GM13977 (cell line): ENCODE measurements at regions not wholly inside any gene's neighbourhood (a gene's known extent, or its start where the extent isn't known, plus 50 kb on each side); places are given as distances from the start of the nearest gene placed in this dataset.

Source experiments
- DNase-seq: peaks from one replicate; pipeline ENCODE4 v3.0.0; 2012; ENCODE audit warnings: low spot score
- in situ Hi-C: fragments of 300-500 bp; cut with MboI; formaldehyde crosslinking; loops from one replicate; pipeline ENCODE4 v1.12.0; 2022; ENCODE audit warnings: low sequenced_read_pairs, low pct_unique_long_range_greater_than_20kb, mixed read lengths, inconsistent platforms; ENCODE audit not compliant: unreplicated experiment
- TF ChIP-seq, protein P1 (sequence below): IDR thresholded peaks from 2 replicates; pipeline ENCODE4 v1.5.1; 2012; ENCODE audit warnings: mild to moderate bottlenecking, control low read depth; ENCODE audit not compliant: insufficient read depth; ENCODE audit errors: extremely low read depth, missing control alignments

DNA sequence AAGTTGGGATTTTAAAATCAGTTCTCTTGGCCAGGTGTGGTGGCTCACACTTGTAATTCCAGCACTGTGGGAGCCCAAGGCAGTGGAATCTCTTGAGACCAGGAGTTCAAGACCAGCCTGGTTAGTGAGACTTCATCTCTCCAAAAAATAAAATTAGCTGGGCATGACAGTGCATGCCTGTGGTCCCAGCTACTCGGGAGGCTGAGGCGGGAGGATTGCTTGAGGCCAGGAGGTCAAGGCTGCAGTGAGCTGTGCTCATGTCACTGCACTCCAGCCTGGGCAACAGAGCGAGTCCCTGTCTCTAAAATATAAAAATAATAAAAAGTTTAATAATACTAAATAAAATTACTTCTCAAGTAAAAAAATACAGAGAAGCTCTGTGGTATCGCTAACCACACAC is 77.5 kb downstream of the FOXA2 start:
- TF ChIP-seq, protein P1, sequence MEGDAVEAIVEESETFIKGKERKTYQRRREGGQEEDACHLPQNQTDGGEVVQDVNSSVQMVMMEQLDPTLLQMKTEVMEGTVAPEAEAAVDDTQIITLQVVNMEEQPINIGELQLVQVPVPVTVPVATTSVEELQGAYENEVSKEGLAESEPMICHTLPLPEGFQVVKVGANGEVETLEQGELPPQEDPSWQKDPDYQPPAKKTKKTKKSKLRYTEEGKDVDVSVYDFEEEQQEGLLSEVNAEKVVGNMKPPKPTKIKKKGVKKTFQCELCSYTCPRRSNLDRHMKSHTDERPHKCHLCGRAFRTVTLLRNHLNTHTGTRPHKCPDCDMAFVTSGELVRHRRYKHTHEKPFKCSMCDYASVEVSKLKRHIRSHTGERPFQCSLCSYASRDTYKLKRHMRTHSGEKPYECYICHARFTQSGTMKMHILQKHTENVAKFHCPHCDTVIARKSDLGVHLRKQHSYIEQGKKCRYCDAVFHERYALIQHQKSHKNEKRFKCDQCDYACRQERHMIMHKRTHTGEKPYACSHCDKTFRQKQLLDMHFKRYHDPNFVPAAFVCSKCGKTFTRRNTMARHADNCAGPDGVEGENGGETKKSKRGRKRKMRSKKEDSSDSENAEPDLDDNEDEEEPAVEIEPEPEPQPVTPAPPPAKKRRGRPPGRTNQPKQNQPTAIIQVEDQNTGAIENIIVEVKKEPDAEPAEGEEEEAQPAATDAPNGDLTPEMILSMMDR = no peak
- no peak for DNase-seq
- in situ Hi-C loops = no loop called here

DNA sequence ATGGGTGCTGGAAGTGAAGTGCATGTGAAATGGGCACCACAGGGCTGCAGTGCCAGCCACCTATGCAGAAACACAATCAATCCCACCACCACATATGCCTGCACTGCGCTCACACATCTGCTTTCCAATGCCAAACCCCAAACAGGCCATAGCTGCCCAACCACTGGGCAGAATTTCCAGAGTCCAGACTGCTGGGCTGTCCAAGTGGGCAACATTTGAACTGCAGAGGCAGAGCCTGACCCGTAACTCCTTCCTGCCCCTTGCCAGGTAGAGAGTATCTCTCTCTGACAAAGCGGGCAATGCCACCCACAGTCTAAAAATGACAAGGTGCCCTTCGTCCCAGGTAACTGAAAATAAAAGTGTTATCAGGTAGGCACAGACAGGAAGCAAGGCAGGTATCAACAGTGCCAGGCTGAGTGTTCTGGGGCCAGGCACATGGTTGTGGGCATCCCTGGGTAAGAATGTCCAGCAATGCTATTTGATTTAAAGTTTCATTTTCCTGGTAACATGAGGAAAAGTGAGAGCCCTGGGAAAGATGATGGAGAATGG is 79.5 kb downstream of the FOXA2 start:
- TF ChIP-seq, protein P1 = no peak
- no peak for DNase-seq
- in situ Hi-C loops = no loop called here

DNA sequence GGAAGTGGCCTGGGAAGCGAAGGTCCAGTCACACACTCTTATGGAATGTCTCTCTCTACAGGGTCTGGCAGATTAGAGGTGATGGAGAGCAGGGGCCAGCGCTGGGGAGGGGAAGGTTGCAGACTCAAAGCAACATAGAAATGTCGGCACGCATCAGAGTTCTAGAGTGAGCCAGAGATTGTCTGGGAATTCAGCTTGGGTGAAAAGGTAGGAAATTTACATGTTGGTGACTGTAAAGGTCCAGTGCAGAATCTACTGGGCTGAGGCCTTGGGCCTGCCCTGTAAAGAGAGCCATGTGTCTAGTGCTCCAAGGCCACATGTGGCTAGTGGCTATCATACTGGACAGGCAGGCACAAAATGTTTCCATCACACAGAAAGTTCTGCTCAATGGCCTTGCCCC is 80.8 kb downstream of the FOXA2 start:
- in situ Hi-C loops = no loop called here
- DNase-seq = no peak
- TF ChIP-seq, protein P1 = no peak

- TF ChIP-seq, protein P1 = no peak
- in situ Hi-C loops = no loop called here
- no peak for DNase-seq
These were observed 81.6 kb downstream of the FOXA2 start for GRCh38 chr20:22502731-22503191.

- in situ Hi-C loops = no loop called here
- TF ChIP-seq, protein P1 = no peak
- no peak for DNase-seq
These were observed 82.6 kb downstream of the FOXA2 start for GRCh38 chr20:22501566-22502344.

DNA sequence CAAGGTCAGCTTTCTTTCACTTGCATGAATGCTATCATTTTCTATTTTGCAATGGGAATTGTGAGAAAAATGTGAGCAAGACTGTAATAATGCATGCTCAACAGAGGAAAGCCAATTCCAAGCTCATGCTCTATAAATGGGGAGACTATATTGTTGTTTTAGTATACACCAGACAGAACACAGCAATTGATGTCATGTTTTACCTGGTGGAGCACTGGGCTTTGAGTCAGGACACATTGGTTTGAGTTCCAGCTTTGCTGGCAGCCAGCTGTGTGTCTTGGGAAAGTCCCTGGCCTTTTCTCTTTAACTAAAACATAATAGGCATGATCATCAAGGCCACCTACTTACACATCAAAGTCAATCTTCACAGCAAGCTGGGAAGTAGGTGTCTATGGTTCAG is 83.3 kb downstream of the FOXA2 start:
- no peak for DNase-seq
- TF ChIP-seq, protein P1 = no peak
- in situ Hi-C loops = no loop called here
